HepG2 (cell line): ENCODE measurements at regions not wholly inside any gene's neighbourhood (a gene's known extent, or its start where the extent isn't known, plus 50 kb on each side); places are given as distances from the start of the nearest gene placed in this dataset.

Experiments used
- CHD2 ChIP-seq: IDR thresholded peaks from 2 replicates; pipeline ENCODE4 v1.6.1; 2011; ENCODE audit warnings: low read depth, low read length, improper control_type of control experiment
- ELF4 ChIP-seq: sonication (generic); formaldehyde crosslinking; IDR thresholded peaks from 2 replicates; pipeline ENCODE4 v1.5.0; 2020; ENCODE audit warnings: missing genetic modification reagents, mild to moderate bottlenecking, moderate library complexity, borderline replicate concordance
- FOSL1 ChIP-seq: sonication (generic); formaldehyde crosslinking; IDR thresholded peaks from 2 replicates; pipeline ENCODE4 v1.9.0; 2021; ENCODE audit warnings: missing genetic modification reagents, borderline replicate concordance
- FOXM1 ChIP-seq: sonication (generic); formaldehyde crosslinking; IDR thresholded peaks from 2 replicates; pipeline ENCODE4 v1.5.0; 2020; ENCODE audit warnings: missing genetic modification reagents
- NR2F6 ChIP-seq, 2 experiments: IDR thresholded peaks; 2 replicates each; pipeline ENCODE4 v1.6.1; 2016; ENCODE audit warnings: antibody characterized with exemption in 1 of 2, mild to moderate bottlenecking in 1 of 2
- RERE ChIP-seq: IDR thresholded peaks from 2 replicates; pipeline ENCODE4 v1.6.1; 2016; ENCODE audit warnings: low read depth, missing genetic modification reagents, missing compliant biosample characterization
- RXRB ChIP-seq: IDR thresholded peaks from 2 replicates; pipeline ENCODE4 v1.6.1; 2016; ENCODE audit warnings: borderline replicate concordance, missing genetic modification reagents, missing compliant biosample characterization
- SMAD1 ChIP-seq: sonication (generic); formaldehyde crosslinking; IDR thresholded peaks from 2 replicates; pipeline ENCODE4 v1.4.0; 2020; ENCODE audit warnings: missing genetic modification reagents, low read depth, mild to moderate bottlenecking, borderline replicate concordance
- SMARCC2 ChIP-seq: fragments of 450-650 bp; IDR thresholded peaks from 2 replicates; pipeline ENCODE4 v1.6.1; 2017; ENCODE audit warnings: antibody characterized with exemption, mild to moderate bottlenecking
- TEAD2 ChIP-seq: sonication (generic); formaldehyde crosslinking; IDR thresholded peaks from 2 replicates; pipeline ENCODE4 v1.9.0; 2021; ENCODE audit warnings: missing genetic modification reagents
- YEATS2 ChIP-seq: sonication (generic); formaldehyde crosslinking; IDR thresholded peaks from 2 replicates; pipeline ENCODE4 v1.4.0; 2020; ENCODE audit warnings: missing genetic modification reagents, borderline replicate concordance
- YY1 ChIP-seq: IDR thresholded peaks from 2 replicates; pipeline ENCODE4 v1.6.1; 2011; ENCODE audit warnings: low read length, low read depth, moderate library complexity, mild to moderate bottlenecking; ENCODE audit not compliant: insufficient read depth, insufficient replicate concordance
- ZNF335 ChIP-seq: sonication (generic); formaldehyde crosslinking; IDR thresholded peaks from 2 replicates; pipeline ENCODE4 v1.4.0; 2020; ENCODE audit warnings: missing genetic modification reagents
- ZNF407 ChIP-seq: sonication (generic); formaldehyde crosslinking; IDR thresholded peaks from one replicate; pipeline ENCODE4 v1.5.1; 2020; ENCODE audit warnings: mild to moderate bottlenecking, missing genetic modification reagents; ENCODE audit errors: not compliant biosample characterization
- ZSCAN25 ChIP-seq: sonication (generic); formaldehyde crosslinking; IDR thresholded peaks from 2 replicates; pipeline ENCODE4 v1.8.0; 2022; ENCODE audit warnings: mild to moderate bottlenecking, missing genetic modification reagents

GRCh38 chr14:53881161-53881871, 75.3 kb downstream of the BMP4 start (continued):
- TF ChIP-seq ZNF407 (CRISPR knock-in tag): no peak
- no peak for TF ChIP-seq YEATS2 (CRISPR knock-in tag)
- no peak for TF ChIP-seq CHD2
- no peak for TF ChIP-seq FOSL1 (CRISPR knock-in tag)
- no peak for TF ChIP-seq SMARCC2
- no peak for TF ChIP-seq TEAD2 (CRISPR knock-in tag)
- no peak for TF ChIP-seq ZSCAN25
- no peak for TF ChIP-seq FOXM1 (CRISPR knock-in tag)
- TF ChIP-seq NR2F6 (IDR thresholded peaks at IDR 0.05): peak; percentile 57
- TF ChIP-seq NR2F6 (CRISPR knock-in tag; IDR thresholded peaks at IDR 0.05): no peak
- no peak for TF ChIP-seq ELF4 (CRISPR knock-in tag)
- TF ChIP-seq SMAD1 (CRISPR knock-in tag): no peak
- TF ChIP-seq RERE (CRISPR knock-in tag): no peak
- TF ChIP-seq ZNF335 (CRISPR knock-in tag): no peak
- TF ChIP-seq RXRB (CRISPR knock-in tag): peak; percentile 65; the same call in 1 of the 2 replicates
- no peak for TF ChIP-seq YY1
